ENCODE measurements at regions not wholly inside any gene's neighbourhood (a gene's known extent, or its start where the extent isn't known, plus 50 kb on each side); places are given as distances from the start of the nearest gene placed in this dataset.

GRCh38 chr3:128550471-128551126 is 57.6 kb upstream of the GATA2 start:
- no peak for TF ChIP-seq CTCF (IDR thresholded peaks at IDR 0.05; ENCODE audit: poor library complexity, severe bottlenecking)
- no peak for TF ChIP-seq EP300 (conservative IDR thresholded peaks at IDR 0.05; ENCODE audit: poor library complexity, severe bottlenecking)
- no peak for TF ChIP-seq TAF1 (IDR thresholded peaks at IDR 0.05; ENCODE audit: low read depth)
- TF ChIP-seq EZH2 (IDR thresholded peaks at IDR 0.05; ENCODE audit: borderline replicate concordance, insufficient read depth, low read length, poor library complexity, severe bottlenecking), result no peak
- no peak for TF ChIP-seq REST (IDR thresholded peaks at IDR 0.05; ENCODE audit: borderline replicate concordance)
- TF ChIP-seq RAD21 (conservative IDR thresholded peaks at IDR 0.05), result no peak
- TF ChIP-seq POLR2AphosphoS5 (IDR thresholded peaks at IDR 0.05), result no peak
- no peak for TF ChIP-seq MXI1 (conservative IDR thresholded peaks at IDR 0.05; ENCODE audit: poor library complexity, severe bottlenecking)
- TF ChIP-seq SMC3 (conservative IDR thresholded peaks at IDR 0.05; ENCODE audit: poor library complexity), result no peak
